ENCODE measurements at regions not wholly inside any gene's neighbourhood (a gene's known extent, or its start where the extent isn't known, plus 50 kb on each side); places are given as distances from the start of the nearest gene placed in this dataset.

DNA sequence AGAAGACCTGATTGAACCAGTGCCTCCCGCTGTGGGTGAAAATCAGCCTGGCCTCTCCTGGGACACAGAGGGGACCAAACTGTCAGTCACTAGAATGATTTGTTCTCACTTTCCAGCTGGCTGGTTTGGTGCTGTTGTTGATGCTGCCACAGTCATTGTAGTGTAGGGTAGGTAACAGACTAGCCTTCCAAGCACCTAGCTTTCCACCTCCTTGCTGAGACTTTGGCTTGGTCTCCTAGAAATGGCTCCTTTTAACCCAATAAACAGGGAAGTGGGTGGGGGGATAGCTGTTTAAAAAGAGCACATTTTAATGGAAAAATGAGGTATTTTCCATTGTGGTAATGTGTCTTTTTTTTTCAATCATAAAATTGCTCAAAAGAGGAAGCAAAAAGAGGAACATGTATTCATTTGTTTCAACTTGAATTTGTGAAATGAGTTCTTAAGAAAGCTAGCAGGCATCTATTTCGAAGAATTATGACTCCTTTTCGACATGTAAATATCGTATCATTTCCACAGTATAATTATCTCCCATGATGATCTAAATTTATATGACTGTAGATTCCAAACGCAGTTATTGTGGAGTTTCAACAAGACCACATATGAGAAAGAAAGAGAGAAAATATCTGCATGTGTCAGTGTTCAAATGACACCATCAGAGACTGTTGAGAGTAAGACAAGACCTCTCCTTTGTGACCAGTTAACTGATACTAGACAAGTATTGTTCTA is 190.1 kb downstream of the HLX start:
- TF ChIP-seq, protein P1, sequence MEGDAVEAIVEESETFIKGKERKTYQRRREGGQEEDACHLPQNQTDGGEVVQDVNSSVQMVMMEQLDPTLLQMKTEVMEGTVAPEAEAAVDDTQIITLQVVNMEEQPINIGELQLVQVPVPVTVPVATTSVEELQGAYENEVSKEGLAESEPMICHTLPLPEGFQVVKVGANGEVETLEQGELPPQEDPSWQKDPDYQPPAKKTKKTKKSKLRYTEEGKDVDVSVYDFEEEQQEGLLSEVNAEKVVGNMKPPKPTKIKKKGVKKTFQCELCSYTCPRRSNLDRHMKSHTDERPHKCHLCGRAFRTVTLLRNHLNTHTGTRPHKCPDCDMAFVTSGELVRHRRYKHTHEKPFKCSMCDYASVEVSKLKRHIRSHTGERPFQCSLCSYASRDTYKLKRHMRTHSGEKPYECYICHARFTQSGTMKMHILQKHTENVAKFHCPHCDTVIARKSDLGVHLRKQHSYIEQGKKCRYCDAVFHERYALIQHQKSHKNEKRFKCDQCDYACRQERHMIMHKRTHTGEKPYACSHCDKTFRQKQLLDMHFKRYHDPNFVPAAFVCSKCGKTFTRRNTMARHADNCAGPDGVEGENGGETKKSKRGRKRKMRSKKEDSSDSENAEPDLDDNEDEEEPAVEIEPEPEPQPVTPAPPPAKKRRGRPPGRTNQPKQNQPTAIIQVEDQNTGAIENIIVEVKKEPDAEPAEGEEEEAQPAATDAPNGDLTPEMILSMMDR (IDR thresholded peaks at IDR 0.05) = no peak
- no peak for TF ChIP-seq ZFX (IDR thresholded peaks at IDR 0.05; ENCODE audit: borderline replicate concordance)
